ENCODE measurements at regions not wholly inside any gene's neighbourhood (a gene's known extent, or its start where the extent isn't known, plus 50 kb on each side); places are given as distances from the start of the nearest gene placed in this dataset.
"Not testable (repeated sequence)": the region's sequence is repeated elsewhere in the genome, so short reads cannot be mapped to it uniquely, and the experiment has no call there.

DNA sequence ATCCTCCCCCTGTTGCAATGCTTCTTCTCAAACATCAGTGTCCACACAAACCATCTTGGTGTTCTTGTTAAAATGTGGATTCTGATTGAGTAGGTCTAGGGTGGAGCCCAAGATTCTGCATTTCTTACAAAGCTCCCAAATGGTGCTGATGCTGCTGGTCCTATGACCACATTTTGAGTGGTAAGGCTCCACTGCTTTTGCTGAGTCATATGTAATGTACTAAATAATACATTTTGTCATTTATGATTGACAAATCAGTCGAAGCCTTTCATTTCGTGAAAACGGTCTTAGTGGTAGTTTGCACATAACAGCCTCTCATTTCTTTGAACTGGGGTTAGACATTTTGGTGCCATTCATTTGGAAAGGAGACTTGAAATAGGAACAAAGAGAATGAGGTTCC, 286.3 kb upstream of the DPP6 start:
- TF ChIP-seq CTCF (conservative IDR thresholded peaks at IDR 0.05 in 1 of 2, IDR thresholded peaks at IDR 0.05 in 1 of 2; ENCODE audit: extremely low read depth in 1 of 2, insufficient read depth in 1 of 2, low read depth in 1 of 2, low read length in 2 of 2); EZH2 (IDR thresholded peaks at IDR 0.05; ENCODE audit: borderline replicate concordance, low read length): not testable (repeated sequence)
